Putamen (tissue), 1 donor: ENCODE measurements at regions not wholly inside any gene's neighbourhood (a gene's known extent, or its start where the extent isn't known, plus 50 kb on each side); places are given as distances from the start of the nearest gene placed in this dataset.
"Not testable (repeated sequence)": the region's sequence is repeated elsewhere in the genome, so short reads cannot be mapped to it uniquely, and the experiment has no call there.

Experiments
- DNase-seq: peaks from one replicate; pipeline ENCODE4 v3.0.0-alpha.2; 2016; ENCODE audit warnings: low spot score

DNA sequence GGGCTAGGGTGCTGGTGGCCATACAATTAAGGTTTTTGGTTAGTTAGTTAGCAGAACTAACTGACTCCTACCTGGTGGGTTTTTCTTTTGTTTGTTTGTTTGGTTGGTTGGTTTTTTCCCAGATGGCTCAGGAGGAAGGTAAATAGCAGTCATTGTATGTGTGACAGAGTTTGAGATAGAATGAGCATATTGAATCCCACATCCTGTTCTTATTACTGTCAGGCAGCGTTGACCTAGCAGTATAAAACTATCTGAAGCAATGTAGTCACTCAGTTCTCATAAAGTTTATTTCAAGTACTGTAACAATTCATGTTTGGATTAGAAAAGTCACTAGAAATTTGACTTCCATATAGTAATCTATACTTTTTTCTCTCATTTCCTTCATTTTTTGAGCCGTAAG is 113.5 kb upstream of the NBPF19 start:
- not testable (repeated sequence) for DNase-seq

DNA sequence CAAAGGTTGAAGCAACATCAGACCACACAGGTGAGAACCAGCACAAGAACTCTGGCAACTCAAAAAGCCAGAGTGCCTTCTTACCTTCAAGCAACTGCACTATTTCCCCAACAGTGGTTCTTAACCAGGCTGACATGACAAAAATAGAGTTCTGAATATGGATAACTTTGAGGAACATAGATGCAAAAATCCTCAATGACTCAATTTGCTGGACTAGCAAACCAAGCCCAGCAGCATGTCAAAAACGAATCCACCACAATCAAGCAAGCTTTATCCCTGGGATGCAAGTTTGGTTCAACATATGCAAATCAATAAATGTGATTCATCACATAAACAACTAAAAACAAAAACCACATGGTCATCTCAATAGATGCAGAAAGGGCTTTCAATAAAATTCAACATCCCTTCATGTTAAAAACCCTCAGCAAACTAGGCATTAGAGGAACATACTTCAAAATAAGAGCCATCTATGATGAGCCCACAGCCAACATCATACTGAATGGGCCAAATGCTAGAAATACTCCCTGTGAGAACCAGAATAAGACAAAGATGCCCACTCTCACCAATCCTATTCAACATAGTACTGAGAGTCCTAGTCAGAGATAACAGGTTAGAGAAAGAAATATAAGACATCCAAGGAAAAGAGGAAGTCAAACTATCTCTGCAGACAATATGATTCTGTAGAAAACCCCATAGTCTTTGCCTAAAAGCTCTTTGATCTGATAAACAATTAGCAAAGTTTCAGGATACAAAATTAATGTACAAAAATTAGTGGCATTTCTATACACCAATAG is 110.5 kb upstream of the NBPF19 start:
- DNase-seq = not testable (repeated sequence)

DNA sequence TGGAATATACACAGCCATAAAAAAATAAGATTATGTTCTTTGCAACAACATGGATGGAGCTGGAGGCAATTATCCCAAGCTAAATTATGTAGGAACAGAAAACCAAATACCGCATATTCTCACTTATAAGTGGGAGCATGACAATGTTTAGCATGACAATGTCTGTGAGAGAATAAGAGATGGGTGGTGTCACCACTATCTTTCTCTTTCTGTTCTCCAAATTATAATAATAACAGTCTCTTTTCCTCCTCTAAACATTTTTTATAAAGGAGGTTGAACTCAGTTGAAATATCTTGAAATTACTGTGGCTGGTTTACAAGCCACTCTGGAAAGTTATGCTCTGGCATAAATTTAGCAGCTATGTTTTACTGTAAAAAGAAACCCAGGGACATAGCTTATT is 108.4 kb upstream of the NBPF19 start:
- DNase-seq = not testable (repeated sequence)

DNA sequence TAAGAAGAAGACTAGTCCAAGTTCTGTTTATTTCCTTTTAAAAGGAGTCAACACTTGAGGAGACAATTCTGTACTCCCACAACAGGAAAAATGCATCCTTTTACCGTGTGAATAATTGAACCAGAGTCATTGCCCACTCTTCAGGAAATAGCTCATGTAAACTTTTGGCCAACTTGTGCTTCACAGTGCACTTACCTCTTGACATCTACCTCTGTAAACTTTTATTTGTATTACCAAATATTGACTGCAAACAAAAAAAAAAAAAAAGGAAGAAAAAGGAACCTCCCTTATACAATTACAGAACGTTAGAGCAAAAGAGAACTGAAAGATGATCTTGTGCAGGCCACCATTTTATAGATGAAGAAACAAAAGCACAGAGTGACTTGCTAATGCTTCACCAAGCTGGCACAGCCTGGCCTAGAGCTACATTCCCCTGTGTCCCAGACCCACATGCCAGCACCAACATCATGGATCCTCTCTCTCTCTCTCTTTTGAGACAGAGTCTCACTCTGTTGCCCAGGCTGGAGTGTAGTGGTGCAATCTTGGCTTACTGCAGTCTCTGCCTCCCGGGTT is 107.3 kb upstream of the NBPF19 start:
- not testable (repeated sequence) for DNase-seq

DNA sequence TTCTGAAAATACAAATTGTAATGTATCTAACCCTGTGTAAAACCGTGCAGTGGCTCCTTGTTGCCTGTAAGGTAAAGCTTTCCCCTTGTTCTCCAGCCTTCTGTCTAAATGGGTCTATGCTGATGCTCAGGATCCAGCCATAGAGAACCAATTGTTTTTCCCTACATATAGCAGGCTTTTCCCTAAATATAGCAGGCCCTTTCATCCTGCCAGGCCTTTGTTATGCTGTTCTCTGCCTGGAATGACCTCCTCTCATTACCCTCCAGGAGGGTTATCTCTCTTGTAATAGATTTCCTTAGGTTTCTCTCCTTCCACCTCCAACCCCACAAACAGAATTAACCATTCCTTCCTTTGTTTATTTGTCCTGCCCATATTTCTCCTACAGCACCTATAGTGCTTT is 106.5 kb upstream of the NBPF19 start:
- DNase-seq = not testable (repeated sequence)

DNA sequence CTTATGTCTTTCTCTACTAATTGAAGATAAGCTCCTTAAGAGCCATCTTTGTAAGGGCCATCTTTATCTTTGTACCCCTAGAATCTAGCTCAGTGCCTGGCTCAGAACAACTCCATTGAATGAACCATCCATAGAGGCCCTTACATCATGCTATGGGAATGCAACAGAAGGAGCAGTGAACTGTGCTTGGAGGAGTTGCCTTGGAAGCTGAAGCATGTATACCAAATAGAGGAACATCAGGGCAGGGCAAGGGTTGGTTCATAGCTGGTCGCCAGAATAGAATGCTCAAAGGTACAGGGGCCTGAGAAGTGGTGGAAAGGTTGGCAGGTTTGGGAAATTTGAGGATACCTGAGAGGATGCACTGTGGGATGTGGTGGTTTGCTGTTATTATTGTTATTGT is 105.8 kb upstream of the NBPF19 start:
- DNase-seq = not testable (repeated sequence)

DNA sequence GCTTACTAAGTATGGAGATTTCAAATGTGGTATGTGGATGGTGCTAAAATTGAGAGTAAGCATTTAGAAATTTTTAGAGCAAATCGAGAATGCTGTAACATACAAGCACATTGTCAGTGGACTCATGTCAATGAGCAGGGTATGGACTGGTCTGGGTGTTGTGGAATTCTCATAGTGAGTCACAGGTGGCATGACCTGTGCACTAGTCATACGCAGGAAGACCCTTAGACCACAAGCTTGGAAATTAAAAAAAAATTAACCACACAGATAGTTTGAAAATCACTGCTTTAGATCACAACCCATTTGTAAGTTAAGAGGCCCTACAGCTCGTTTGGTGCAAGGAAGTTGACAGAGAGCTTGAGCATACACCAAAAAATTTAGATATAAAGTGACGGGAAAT is 102.9 kb upstream of the NBPF19 start:
- DNase-seq = not testable (repeated sequence)

DNA sequence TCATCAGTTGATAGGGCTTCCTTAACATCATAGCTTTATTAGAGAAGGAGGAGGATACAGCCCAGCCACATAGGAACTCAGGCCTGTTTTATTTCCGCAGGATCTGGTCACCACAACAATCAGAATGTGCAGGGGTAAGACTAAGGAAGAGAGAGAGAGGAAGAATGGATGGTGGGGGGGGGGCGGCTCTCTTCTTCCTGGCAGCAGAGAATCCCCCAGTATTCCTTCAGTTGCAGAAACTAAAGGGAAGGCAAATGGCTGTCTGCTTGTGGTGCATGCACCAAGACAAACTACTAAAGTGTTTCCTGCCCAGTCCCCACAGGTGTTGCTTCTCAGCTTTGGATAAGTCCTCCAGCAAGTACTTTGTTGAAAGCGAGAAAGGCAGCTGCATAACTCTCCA is 96.4 kb upstream of the NBPF19 start:
- not testable (repeated sequence) for DNase-seq

DNA sequence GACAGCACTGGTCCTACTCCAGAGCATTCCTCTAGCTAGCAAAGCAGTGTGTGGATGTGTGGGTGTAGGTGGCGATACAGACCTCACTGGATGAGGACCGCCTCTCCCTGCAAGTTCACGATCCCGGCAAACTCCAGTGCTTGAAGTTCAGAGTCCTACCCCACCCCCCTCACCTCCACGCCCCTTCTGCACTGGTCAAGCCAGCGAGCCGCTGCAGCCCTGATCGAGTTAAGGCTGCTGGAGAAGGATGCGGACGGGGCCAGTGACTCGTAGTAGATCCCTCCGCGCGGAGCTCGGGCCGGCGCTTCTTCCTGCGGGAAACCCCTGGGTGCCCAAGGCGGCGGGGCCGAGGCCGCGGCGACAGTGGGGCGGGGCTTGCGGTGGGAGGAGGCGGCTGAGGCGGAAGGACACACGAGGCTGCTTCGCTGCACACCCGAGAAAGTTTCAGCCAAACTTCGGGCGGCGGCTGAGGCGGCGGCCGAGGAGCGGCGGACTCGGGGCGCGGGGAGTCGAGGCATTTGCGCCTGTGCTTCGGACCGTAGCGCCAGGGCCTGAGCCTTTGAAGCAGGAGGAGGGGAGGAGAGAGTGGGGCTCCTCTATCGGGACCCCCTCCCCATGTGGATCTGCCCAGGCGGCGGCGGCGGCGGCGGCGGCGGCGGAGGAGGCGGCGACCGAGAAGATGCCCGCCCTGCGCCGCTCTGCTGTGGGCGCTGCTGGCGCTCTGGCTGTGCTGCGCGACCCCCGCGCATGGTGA is 84.5 kb upstream of the NBPF19 start:
- peak; percentile 27 for DNase-seq

DNA sequence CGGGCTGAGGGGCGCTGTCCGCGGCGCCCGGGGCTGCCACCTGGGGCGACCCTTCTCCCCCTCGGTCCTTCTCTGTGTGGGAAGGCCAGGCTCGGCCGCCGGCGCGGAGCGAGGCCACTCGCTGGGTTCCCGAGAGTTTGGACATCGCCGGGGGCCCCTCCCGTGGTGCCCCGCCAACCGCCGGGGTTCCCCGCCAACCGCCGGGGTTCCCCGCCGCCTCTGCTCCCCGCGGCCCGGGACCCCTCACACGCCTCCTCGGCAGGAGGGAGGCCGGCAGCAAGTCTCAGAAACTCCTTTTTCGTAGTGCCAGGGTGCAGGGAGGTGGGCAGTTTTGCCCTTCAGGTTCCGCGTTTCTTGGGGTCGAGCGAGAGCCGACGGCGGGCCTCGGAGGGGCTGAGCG is 83.9 kb upstream of the NBPF19 start:
- DNase-seq = not testable (repeated sequence)

DNA sequence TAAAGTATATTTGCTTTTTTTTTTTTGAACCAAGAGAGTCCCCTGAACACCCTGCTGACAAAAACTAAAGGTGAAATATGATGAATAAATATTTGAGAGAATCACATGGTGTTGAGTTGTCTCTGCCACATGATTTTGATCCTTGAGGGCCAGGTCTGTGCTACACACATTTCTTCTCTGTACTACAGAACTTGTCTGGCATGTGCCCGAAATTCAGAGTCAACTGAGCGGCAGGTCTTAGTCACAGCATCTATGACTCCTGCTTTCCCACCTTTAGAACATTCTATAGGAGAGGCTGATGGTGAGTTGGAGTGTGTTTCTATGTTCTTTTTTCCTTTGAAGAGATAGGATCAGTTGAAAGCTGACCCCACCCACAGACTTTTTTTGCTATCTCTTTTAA is 79.0 kb upstream of the NBPF19 start:
- DNase-seq = not testable (repeated sequence)

DNA sequence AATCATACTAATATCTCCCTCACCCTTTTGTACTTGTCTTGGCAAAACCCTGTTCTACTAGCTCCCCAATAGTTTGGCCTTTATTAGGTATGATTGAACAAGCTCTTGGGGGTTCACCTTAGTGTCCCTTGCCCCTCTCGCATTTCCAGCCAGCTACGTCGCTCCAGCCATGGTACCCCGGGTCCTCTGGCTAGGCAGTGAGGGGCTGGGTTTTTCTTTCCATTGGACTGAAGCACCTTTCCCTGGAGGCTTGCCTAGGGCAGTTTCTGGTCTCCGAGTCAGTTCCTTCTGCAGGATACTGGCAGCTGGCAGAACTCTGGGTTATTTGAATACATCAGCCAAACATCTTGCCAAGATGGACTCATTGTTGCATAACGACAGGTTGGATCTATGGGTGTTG is 76.3 kb upstream of the NBPF19 start:
- not testable (repeated sequence) for DNase-seq

DNA sequence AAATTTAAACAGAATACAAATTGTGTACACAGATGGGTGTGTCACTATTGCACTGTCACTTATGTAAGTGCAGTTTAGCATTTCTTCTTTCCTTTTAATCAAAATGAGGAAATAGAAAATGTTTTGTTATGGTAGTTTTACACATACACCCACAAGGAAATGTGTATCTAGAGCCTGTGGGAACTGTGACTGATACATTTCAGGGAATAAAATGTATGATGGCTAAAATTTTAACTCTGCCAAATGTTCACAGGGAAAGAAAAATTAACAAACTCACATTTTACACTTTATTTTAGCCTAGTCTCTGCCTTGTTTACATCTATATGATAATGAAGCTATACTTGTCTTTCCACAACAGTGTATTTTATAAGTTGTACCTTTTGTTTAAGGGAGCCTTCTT is 66.4 kb upstream of the NBPF19 start:
- not testable (repeated sequence) for DNase-seq

DNA sequence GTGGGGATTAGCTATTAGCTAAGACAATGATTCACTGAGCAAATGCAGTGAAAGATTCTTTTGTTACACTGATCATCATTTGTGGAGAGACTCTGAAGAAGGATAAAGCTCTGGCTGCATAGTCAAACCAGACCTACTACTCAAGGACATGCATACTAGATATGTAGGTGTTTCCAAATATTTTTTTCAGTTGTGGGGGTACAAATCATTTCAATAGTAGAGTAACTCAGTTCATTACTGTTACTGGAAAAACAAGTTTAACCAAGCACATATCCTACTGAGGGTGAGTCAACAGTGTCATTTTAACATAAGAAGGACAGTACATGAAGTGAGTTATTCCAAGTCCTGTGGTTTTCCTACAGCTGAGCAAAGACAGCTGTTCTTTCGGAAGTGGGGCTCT is 59.5 kb upstream of the NBPF19 start:
- DNase-seq = not testable (repeated sequence)

DNA sequence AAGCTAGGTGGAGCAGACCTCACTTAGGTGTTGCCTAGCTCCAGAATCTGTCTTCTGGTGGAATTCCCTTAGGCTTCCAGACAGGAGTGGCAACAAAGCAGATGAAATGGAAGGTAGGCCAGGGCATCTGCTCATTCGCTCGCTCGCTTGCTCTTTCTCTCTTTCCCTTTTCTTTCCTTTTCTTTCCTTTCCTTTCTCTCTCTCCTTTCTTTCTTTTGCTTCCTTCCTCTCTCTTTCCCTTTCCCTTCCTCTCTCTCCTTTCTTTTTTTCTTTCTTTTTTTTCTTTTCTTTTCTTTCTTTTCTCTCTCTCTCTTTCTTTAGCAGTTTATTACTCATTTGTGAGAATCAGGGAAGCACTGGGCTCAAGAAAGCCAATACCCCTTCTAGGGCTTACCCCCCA is 56.1 kb upstream of the NBPF19 start:
- DNase-seq = not testable (repeated sequence)

DNA sequence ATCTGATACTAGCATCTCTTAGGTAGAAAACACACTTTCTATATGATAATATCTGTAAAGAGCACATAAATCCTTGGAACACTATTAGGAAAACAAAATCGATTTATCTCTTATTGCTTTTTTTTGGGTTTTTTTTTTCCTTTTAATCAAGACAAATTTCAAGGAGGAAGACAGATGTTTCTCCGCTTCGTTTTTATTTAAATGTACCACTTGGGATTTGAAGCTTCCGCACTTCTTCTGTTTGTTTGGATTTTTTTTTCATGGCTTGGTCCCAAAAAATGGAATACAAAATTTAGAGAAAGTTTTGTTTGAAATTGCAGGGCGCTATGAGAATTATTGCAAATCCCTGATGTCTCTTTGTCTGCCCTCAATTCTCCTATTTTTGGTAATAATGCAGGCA is 51.7 kb upstream of the NBPF19 start:
- not testable (repeated sequence) for DNase-seq
